ENCODE measurements at regions not wholly inside any gene's neighbourhood (a gene's known extent, or its start where the extent isn't known, plus 50 kb on each side); places are given as distances from the start of the nearest gene placed in this dataset.

- TF ChIP-seq SIRT6 (IDR thresholded peaks at IDR 0.05; ENCODE audit: low read length), result no peak
Observed at GRCh38 chr2:16025876-16026640, 85.7 kb downstream of the MYCN start (continued).

Measured in H1 (cell line).